ENCODE measurements at regions not wholly inside any gene's neighbourhood (a gene's known extent, or its start where the extent isn't known, plus 50 kb on each side); places are given as distances from the start of the nearest gene placed in this dataset.
A peak's percentile ranks its signal among the peaks of the same experiment; 100 is the strongest.

- Histone ChIP-seq H3K9me3 (no peaks in the 10 kb centered on the region), H3K27me3 (replicated peaks in 1 of 2; ENCODE audit: control insufficient read depth in 2 of 2, extremely low read depth in 1 of 2, insufficient read depth in 2 of 2, low read length in 1 of 2) (peaks cover 0 to 2% of the 10 kb centered on the region in 2 experiments), H3K4me1 (ENCODE audit: control insufficient read depth in 1 of 2, extremely low read depth in 1 of 2, insufficient read depth in 2 of 2, low read length in 2 of 2) (no peaks in the 10 kb centered on the region), H3K27ac (ENCODE audit: low read length) (no peak overlapping the region), H3K4me3 (ENCODE audit: control insufficient read depth in 1 of 2, extremely low read depth in 1 of 2, low read length in 1 of 2) (no peak overlapping the region), H3K36me3 (ENCODE audit: control insufficient read depth in 2 of 2, extremely low read depth in 1 of 2, insufficient read depth in 1 of 2, low read length in 1 of 2) (no peaks in the 10 kb centered on the region)
- ATAC-seq (replicated peaks in 1 of 4) (no peak), DNase-seq (peak in 2 of 35 experiments; percentile 4 to 19)
- ChIA-PET POLR2A (no interaction called here), CTCF (interaction anchor here in 1 of 2 donors (0.6 kb wide), 1 partner anchor 135 kb away, joined by 6 read pairs; no protein-coding TSS in a partner anchor)
- WGBS (ENCODE audit: insufficient coverage), result 17% methylated on average over 1 of the region's 1 CpG
- Mint-ChIP-seq H3K4me3 (no peak overlapping the region), H3K27ac (no peak overlapping the region), H3K36me3 (no peaks in the 10 kb centered on the region), H3K4me1 (no peaks in the 10 kb centered on the region), H3K27me3 (peaks cover 13 to 15% of the 10 kb centered on the region in 2 donors), H3K9me3 (no peaks in the 10 kb centered on the region)
Measured at GRCh38 chr15:60134609-60135008, 130.5 kb downstream of the FOXB1 start.

GRCh38 chr15:60135961-60136360 is 131.8 kb downstream of the FOXB1 start:
- H3K9me3 Mint-ChIP-seq, result no peaks in the 10 kb centered on the region
- Histone ChIP-seq H3K36me3 (ENCODE audit: control insufficient read depth in 2 of 2, extremely low read depth in 1 of 2, insufficient read depth in 1 of 2, low read length in 1 of 2) (no peaks in the 10 kb centered on the region), H3K27ac (ENCODE audit: low read length) (no peak overlapping the region), H3K9me3 (no peaks in the 10 kb centered on the region), H3K4me3 (ENCODE audit: control insufficient read depth in 1 of 2, extremely low read depth in 1 of 2, low read length in 1 of 2) (no peak overlapping the region), H3K4me1 (ENCODE audit: control insufficient read depth in 1 of 2, extremely low read depth in 1 of 2, insufficient read depth in 2 of 2, low read length in 2 of 2) (no peaks in the 10 kb centered on the region), H3K27me3 (replicated peaks in 1 of 2; ENCODE audit: control insufficient read depth in 2 of 2, extremely low read depth in 1 of 2, insufficient read depth in 2 of 2, low read length in 1 of 2) (peaks cover 0 to 2% of the 10 kb centered on the region in 2 experiments)
- no peak overlapping the region for H3K27ac Mint-ChIP-seq
- ATAC-seq (replicated peaks in 1 of 4) (no peak), DNase-seq (no peak)
- POLR2A ChIA-PET, result no interaction called here
- H3K36me3 Mint-ChIP-seq, result no peaks in the 10 kb centered on the region
- WGBS (ENCODE audit: insufficient coverage), result 100% methylated on average over 1 of the region's 2 CpGs
- no peak overlapping the region for H3K4me3 Mint-ChIP-seq
- peaks cover 21 to 23% of the 10 kb centered on the region in 2 donors for H3K27me3 Mint-ChIP-seq
- H3K4me1 Mint-ChIP-seq, result no peaks in the 10 kb centered on the region
- CTCF ChIA-PET, result interaction anchor here in 1 of 2 donors (0.5 kb wide), 1 partner anchor 445 kb away, joined by 3 read pairs; no protein-coding TSS in a partner anchor

GRCh38 chr15:60137711-60138396 is 133.7 kb downstream of the FOXB1 start:
- H3K27me3 Mint-ChIP-seq, result peaks cover 24 to 26% of the 10 kb centered on the region in 2 donors
- DNase-seq, result no peak
- WGBS (ENCODE audit: insufficient coverage), result 75% methylated on average over 1 of the region's 5 CpGs
- no peak overlapping the region for H3K27ac ChIP-seq (ENCODE audit: low read length)
- H3K4me1 ChIP-seq (ENCODE audit: control insufficient read depth in 1 of 2, extremely low read depth in 1 of 2, insufficient read depth in 2 of 2, low read length in 2 of 2), result no peaks in the 10 kb centered on the region
- no peak overlapping the region for H3K4me3 Mint-ChIP-seq
- H3K9me3 ChIP-seq, result no peaks in the 10 kb centered on the region
- H3K36me3 Mint-ChIP-seq, result no peaks in the 10 kb centered on the region
- peaks cover 0 to 2% of the 10 kb centered on the region in 2 experiments for H3K27me3 ChIP-seq (replicated peaks in 1 of 2; ENCODE audit: control insufficient read depth in 2 of 2, extremely low read depth in 1 of 2, insufficient read depth in 2 of 2, low read length in 1 of 2)
- ChIA-PET POLR2A (no interaction called here), CTCF (interaction anchor here in 1 of 2 donors (0.5 to 0.7 kb wide), 3 partner anchors 9 to 42 kb away, joined by 3 to 4 read pairs (median 4); no protein-coding TSS in a partner anchor)
- H3K36me3 ChIP-seq (ENCODE audit: control insufficient read depth in 2 of 2, extremely low read depth in 1 of 2, insufficient read depth in 1 of 2, low read length in 1 of 2), result no peaks in the 10 kb centered on the region
- no peak overlapping the region for H3K27ac Mint-ChIP-seq
- no peaks in the 10 kb centered on the region for H3K4me1 Mint-ChIP-seq
- H3K4me3 ChIP-seq (ENCODE audit: control insufficient read depth in 1 of 2, extremely low read depth in 1 of 2, low read length in 1 of 2), result no peak overlapping the region
- no peaks in the 10 kb centered on the region for H3K9me3 Mint-ChIP-seq
- ATAC-seq (replicated peaks in 1 of 4), result no peak

GRCh38 chr15:60138397-60138968 is 134.4 kb downstream of the FOXB1 start:
- no peak for DNase-seq
- Histone ChIP-seq H3K9me3 (no peaks in the 10 kb centered on the region), H3K27me3 (replicated peaks in 1 of 2; ENCODE audit: control insufficient read depth in 2 of 2, extremely low read depth in 1 of 2, insufficient read depth in 2 of 2, low read length in 1 of 2) (peaks cover 0 to 2% of the 10 kb centered on the region in 2 experiments), H3K36me3 (ENCODE audit: control insufficient read depth in 2 of 2, extremely low read depth in 1 of 2, insufficient read depth in 1 of 2, low read length in 1 of 2) (no peaks in the 10 kb centered on the region), H3K27ac (ENCODE audit: low read length) (no peak overlapping the region), H3K4me1 (ENCODE audit: control insufficient read depth in 1 of 2, extremely low read depth in 1 of 2, insufficient read depth in 2 of 2, low read length in 2 of 2) (no peaks in the 10 kb centered on the region), H3K4me3 (ENCODE audit: control insufficient read depth in 1 of 2, extremely low read depth in 1 of 2, low read length in 1 of 2) (no peak overlapping the region)
- CTCF ChIA-PET, result interaction anchor here in 1 of 2 donors (0.6 kb wide), 1 partner anchor 41 kb away, joined by 3 read pairs; no protein-coding TSS in a partner anchor
- Mint-ChIP-seq H3K27me3 (peaks cover 24 to 27% of the 10 kb centered on the region in 2 donors), H3K27ac (no peak overlapping the region), H3K4me1 (no peaks in the 10 kb centered on the region), H3K36me3 (no peaks in the 10 kb centered on the region), H3K9me3 (no peaks in the 10 kb centered on the region), H3K4me3 (no peak overlapping the region)
- POLR2A ChIA-PET, result no interaction called here
- WGBS (ENCODE audit: insufficient coverage), result 90% methylated on average over 1 of the region's 3 CpGs
- ATAC-seq (replicated peaks in 1 of 4), result no peak

- CTCF ChIA-PET, result interaction anchor here (0.6 kb wide), 3 partner anchors 15 to 637 kb away, joined by 3 to 6 read pairs (median 4); no protein-coding TSS in a partner anchor
- ATAC-seq (replicated peaks in 1 of 4) (no peak), DNase-seq (no peak)
- 43% methylated on average over 3 of the region's 4 CpGs for WGBS (ENCODE audit: insufficient coverage)
- Mint-ChIP-seq H3K27ac (no peak overlapping the region), H3K9me3 (no peaks in the 10 kb centered on the region), H3K4me3 (no peak overlapping the region), H3K4me1 (peaks cover 0 to 6% (median 5%) of the 10 kb centered on the region in 3 donors), H3K36me3 (no peaks in the 10 kb centered on the region), H3K27me3 (peaks cover 35 to 37% of the 10 kb centered on the region in 2 donors)
- H3K4me3 ChIP-seq (ENCODE audit: control insufficient read depth in 1 of 2, extremely low read depth in 1 of 2, low read length in 1 of 2), result no peak overlapping the region
- POLR2A ChIA-PET, result no interaction called here
- H3K27me3 ChIP-seq (replicated peaks in 1 of 2; ENCODE audit: control insufficient read depth in 2 of 2, extremely low read depth in 1 of 2, insufficient read depth in 2 of 2, low read length in 1 of 2), result peaks cover 0 to 10% of the 10 kb centered on the region in 2 experiments
- H3K4me1 ChIP-seq (ENCODE audit: control insufficient read depth in 1 of 2, extremely low read depth in 1 of 2, insufficient read depth in 2 of 2, low read length in 2 of 2), result no peaks in the 10 kb centered on the region
- H3K27ac ChIP-seq (ENCODE audit: low read length), result no peak overlapping the region
- no peaks in the 10 kb centered on the region for H3K9me3 ChIP-seq
- H3K36me3 ChIP-seq (ENCODE audit: control insufficient read depth in 2 of 2, extremely low read depth in 1 of 2, insufficient read depth in 1 of 2, low read length in 1 of 2), result no peaks in the 10 kb centered on the region
Measured at GRCh38 chr15:60152386-60152785, 148.3 kb downstream of the FOXB1 start.

- WGBS (ENCODE audit: insufficient coverage), result 29% methylated on average over 4 of the region's 4 CpGs
- Histone ChIP-seq H3K27ac (ENCODE audit: low read length) (no peak overlapping the region), H3K9me3 (no peaks in the 10 kb centered on the region), H3K36me3 (ENCODE audit: control insufficient read depth in 2 of 2, extremely low read depth in 1 of 2, insufficient read depth in 1 of 2, low read length in 1 of 2) (no peaks in the 10 kb centered on the region), H3K4me3 (ENCODE audit: control insufficient read depth in 1 of 2, extremely low read depth in 1 of 2, low read length in 1 of 2) (no peak overlapping the region), H3K4me1 (ENCODE audit: control insufficient read depth in 1 of 2, extremely low read depth in 1 of 2, insufficient read depth in 2 of 2, low read length in 2 of 2) (no peaks in the 10 kb centered on the region), H3K27me3 (replicated peaks in 1 of 2; ENCODE audit: control insufficient read depth in 2 of 2, extremely low read depth in 1 of 2, insufficient read depth in 2 of 2, low read length in 1 of 2) (peaks cover 0 to 10% of the 10 kb centered on the region in 2 experiments)
- no peak overlapping the region for H3K4me3 Mint-ChIP-seq
- H3K4me1 Mint-ChIP-seq, result peaks cover 0 to 6% (median 5%) of the 10 kb centered on the region in 3 donors
- ATAC-seq (replicated peaks in 1 of 4) (no peak), DNase-seq (no peak)
- H3K36me3 Mint-ChIP-seq, result no peaks in the 10 kb centered on the region
- CTCF ChIA-PET, result interaction anchor here in 1 of 2 donors (0.8 kb wide), 1 partner anchor 245 kb away, joined by 3 read pairs; no protein-coding TSS in a partner anchor
- H3K27me3 Mint-ChIP-seq, result peaks cover 27 to 33% of the 10 kb centered on the region in 2 donors
- no peaks in the 10 kb centered on the region for H3K9me3 Mint-ChIP-seq
- POLR2A ChIA-PET, result no interaction called here
- no peak overlapping the region for H3K27ac Mint-ChIP-seq
Measured at GRCh38 chr15:60154764-60155325, 150.7 kb downstream of the FOXB1 start.
